Vagina (tissue), 2 donors: ENCODE measurements at regions not wholly inside any gene's neighbourhood (a gene's known extent, or its start where the extent isn't known, plus 50 kb on each side); places are given as distances from the start of the nearest gene placed in this dataset.

Experiments used
- CTCF ChIP-seq, 3 experiments: fragments of 450-650 bp in 2 of 3; fragments of 200-600 bp in 1 of 3; sonication (generic) in 1 of 3; IDR thresholded peaks; one replicate each; pipeline ENCODE4 v1.5.1; 2017 to 2019; ENCODE audit warnings: antibody characterized with exemption in 3 of 3, mild to moderate bottlenecking in 2 of 3, moderate library complexity in 2 of 3
- POLR2A ChIP-seq, 2 donors: fragments of 450-650 bp; IDR thresholded peaks; one replicate each; pipeline ENCODE4 v1.6.1; 2017; ENCODE audit warnings: antibody characterized with exemption in 2 of 2, mild to moderate bottlenecking in 2 of 2, moderate library complexity in 2 of 2
- POLR2AphosphoS5 ChIP-seq, 2 donors: sonication (generic); formaldehyde crosslinking; IDR thresholded peaks; one replicate each; pipeline ENCODE4 v1.9.0; 2017; ENCODE audit warnings: antibody characterized with exemption in 2 of 2, mild to moderate bottlenecking in 2 of 2, low read depth in 1 of 2; ENCODE audit not compliant: insufficient read depth in 1 of 2

DNA sequence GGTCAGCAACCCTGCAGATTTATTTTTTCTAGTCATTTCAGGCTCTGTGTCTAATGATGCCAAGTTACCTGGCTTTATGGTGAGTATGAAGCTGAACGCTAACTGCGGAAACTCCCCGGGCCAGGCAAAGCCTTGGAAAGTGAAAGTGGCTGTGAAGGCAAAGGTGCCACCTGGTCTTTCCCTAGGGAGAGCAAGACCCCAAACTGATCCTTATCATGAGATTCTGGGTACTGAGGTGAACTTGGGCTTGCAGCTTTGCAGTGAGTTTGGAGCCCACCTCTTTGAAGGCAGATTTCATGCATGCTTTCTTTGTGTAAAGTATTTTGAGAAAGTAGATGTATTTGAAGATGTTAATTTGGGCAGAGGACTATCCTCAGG lies 63.3 kb downstream of the CARTPT start:
- TF ChIP-seq CTCF (IDR thresholded peaks at IDR 0.05) (no peak), POLR2AphosphoS5 (IDR thresholded peaks at IDR 0.05; ENCODE audit: insufficient read depth in 1 of 2, low read depth in 1 of 2) (no peak), POLR2A (IDR thresholded peaks at IDR 0.05) (no peak)
